ENCODE measurements at regions not wholly inside any gene's neighbourhood (a gene's known extent, or its start where the extent isn't known, plus 50 kb on each side); places are given as distances from the start of the nearest gene placed in this dataset.

GRCh38 chr19:31706691-31707620 is 357.7 kb upstream of the TSHZ3 start:
- no peak for TF ChIP-seq EZH2phosphoT487 (IDR thresholded peaks at IDR 0.05; ENCODE audit: borderline replicate concordance, low read depth, low read length)
- TF ChIP-seq, protein P1, sequence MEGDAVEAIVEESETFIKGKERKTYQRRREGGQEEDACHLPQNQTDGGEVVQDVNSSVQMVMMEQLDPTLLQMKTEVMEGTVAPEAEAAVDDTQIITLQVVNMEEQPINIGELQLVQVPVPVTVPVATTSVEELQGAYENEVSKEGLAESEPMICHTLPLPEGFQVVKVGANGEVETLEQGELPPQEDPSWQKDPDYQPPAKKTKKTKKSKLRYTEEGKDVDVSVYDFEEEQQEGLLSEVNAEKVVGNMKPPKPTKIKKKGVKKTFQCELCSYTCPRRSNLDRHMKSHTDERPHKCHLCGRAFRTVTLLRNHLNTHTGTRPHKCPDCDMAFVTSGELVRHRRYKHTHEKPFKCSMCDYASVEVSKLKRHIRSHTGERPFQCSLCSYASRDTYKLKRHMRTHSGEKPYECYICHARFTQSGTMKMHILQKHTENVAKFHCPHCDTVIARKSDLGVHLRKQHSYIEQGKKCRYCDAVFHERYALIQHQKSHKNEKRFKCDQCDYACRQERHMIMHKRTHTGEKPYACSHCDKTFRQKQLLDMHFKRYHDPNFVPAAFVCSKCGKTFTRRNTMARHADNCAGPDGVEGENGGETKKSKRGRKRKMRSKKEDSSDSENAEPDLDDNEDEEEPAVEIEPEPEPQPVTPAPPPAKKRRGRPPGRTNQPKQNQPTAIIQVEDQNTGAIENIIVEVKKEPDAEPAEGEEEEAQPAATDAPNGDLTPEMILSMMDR (conservative IDR thresholded peaks at IDR 0.05; ENCODE audit: low read length), result no peak
- Histone ChIP-seq H3K4me1 (ENCODE audit: insufficient read depth, low read length, poor library complexity, severe bottlenecking) (no peaks in the 10 kb centered on the region), H3K9me3 (ENCODE audit: low read length) (no peaks in the 10 kb centered on the region), H3K4me2 (ENCODE audit: low read length) (no peak overlapping the region), H3K79me2 (ENCODE audit: insufficient read depth, low read depth, low read length) (no peaks in the 10 kb centered on the region), H4K20me1 (ENCODE audit: insufficient read depth, low read length) (no peaks in the 10 kb centered on the region), H3K4me3 (ENCODE audit: low read depth, low read length, poor library complexity, severe bottlenecking) (no peak overlapping the region), H3K9me2 (ENCODE audit: insufficient read depth, low read length) (no peaks in the 10 kb centered on the region), H3K36me3 (ENCODE audit: insufficient read depth, low read length) (no peaks in the 10 kb centered on the region), H2AFZ (ENCODE audit: low read length) (no peak overlapping the region), H3K27ac (ENCODE audit: low read depth, low read length, poor library complexity, severe bottlenecking) (no peak overlapping the region)
- CTCF ChIA-PET (ENCODE audit: unreplicated experiment), result no interaction called here
- intact Hi-C loops (cut with micrococcal nuclease; ENCODE audit: unreplicated experiment), result no loop called here
- DNase-seq (ENCODE audit: low spot score), result no peak
- no TSS peak for BruUV-seq (replicated peaks)
- POLR2A ChIA-PET, result interaction anchor here (0.7 kb wide), 1 partner anchor 442 kb away, joined by 5 read pairs; no protein-coding TSS in a partner anchor

- Histone ChIP-seq H2AFZ (ENCODE audit: low read length) (no peak overlapping the region), H3K9me3 (ENCODE audit: low read length) (no peaks in the 10 kb centered on the region), H3K4me3 (ENCODE audit: low read depth, low read length, poor library complexity, severe bottlenecking) (no peak overlapping the region), H3K79me2 (ENCODE audit: insufficient read depth, low read depth, low read length) (no peaks in the 10 kb centered on the region), H3K36me3 (ENCODE audit: insufficient read depth, low read length) (no peaks in the 10 kb centered on the region), H3K4me1 (ENCODE audit: insufficient read depth, low read length, poor library complexity, severe bottlenecking) (no peaks in the 10 kb centered on the region), H3K27ac (ENCODE audit: low read depth, low read length, poor library complexity, severe bottlenecking) (no peak overlapping the region), H3K9me2 (ENCODE audit: insufficient read depth, low read length) (no peaks in the 10 kb centered on the region), H3K4me2 (ENCODE audit: low read length) (no peak overlapping the region), H4K20me1 (ENCODE audit: insufficient read depth, low read length) (no peaks in the 10 kb centered on the region)
- no peak for DNase-seq (ENCODE audit: low spot score)
- no TSS peak for BruUV-seq (replicated peaks)
- TF ChIP-seq EZH2phosphoT487 (IDR thresholded peaks at IDR 0.05; ENCODE audit: borderline replicate concordance, low read depth, low read length), result no peak
- TF ChIP-seq, protein P1 (conservative IDR thresholded peaks at IDR 0.05; ENCODE audit: low read length), result no peak
- intact Hi-C loops (cut with micrococcal nuclease; ENCODE audit: unreplicated experiment), result no loop called here
- POLR2A ChIA-PET, result no interaction called here
- CTCF ChIA-PET (ENCODE audit: unreplicated experiment), result no interaction called here
Observed at GRCh38 chr19:31708520-31708919, 359.3 kb upstream of the TSHZ3 start.

DNA sequence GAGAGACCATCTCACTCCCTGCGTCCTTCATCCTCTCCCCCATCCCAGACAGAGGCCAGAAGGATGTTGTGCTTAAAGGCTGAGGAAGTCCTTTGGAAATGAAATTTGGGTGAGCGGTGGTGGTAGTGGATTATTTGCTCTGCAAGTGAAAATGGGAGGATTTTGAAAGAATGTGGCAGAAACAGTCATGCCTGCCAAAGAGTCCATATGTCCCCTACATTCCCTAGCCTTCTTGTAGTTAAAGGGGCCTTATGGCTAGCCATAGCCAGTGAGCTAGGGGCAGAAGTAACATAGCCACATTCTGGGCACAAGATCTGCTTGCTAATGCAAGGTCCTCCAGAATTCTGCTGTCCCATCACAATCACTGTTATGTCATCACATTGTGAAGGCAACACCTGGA is 360.2 kb upstream of the TSHZ3 start:
- ChIA-PET POLR2A (no interaction called here), CTCF (ENCODE audit: unreplicated experiment) (no interaction called here)
- Histone ChIP-seq H3K4me2 (ENCODE audit: low read length) (no peak overlapping the region), H3K9me3 (ENCODE audit: low read length) (no peaks in the 10 kb centered on the region), H3K4me3 (ENCODE audit: low read depth, low read length, poor library complexity, severe bottlenecking) (no peak overlapping the region), H3K27ac (ENCODE audit: low read depth, low read length, poor library complexity, severe bottlenecking) (no peak overlapping the region), H3K9me2 (ENCODE audit: insufficient read depth, low read length) (no peaks in the 10 kb centered on the region), H3K36me3 (ENCODE audit: insufficient read depth, low read length) (no peaks in the 10 kb centered on the region), H4K20me1 (ENCODE audit: insufficient read depth, low read length) (no peaks in the 10 kb centered on the region), H3K79me2 (ENCODE audit: insufficient read depth, low read depth, low read length) (no peaks in the 10 kb centered on the region), H2AFZ (ENCODE audit: low read length) (no peak overlapping the region), H3K4me1 (ENCODE audit: insufficient read depth, low read length, poor library complexity, severe bottlenecking) (no peaks in the 10 kb centered on the region)
- no peak for DNase-seq (ENCODE audit: low spot score)
- no TSS peak for BruUV-seq (replicated peaks)
- intact Hi-C loops (cut with micrococcal nuclease; ENCODE audit: unreplicated experiment), result no loop called here
- no peak for TF ChIP-seq EZH2phosphoT487 (IDR thresholded peaks at IDR 0.05; ENCODE audit: borderline replicate concordance, low read depth, low read length)
- TF ChIP-seq, protein P1 (conservative IDR thresholded peaks at IDR 0.05; ENCODE audit: low read length), result no peak
